Ovary (tissue), 7 donors: ENCODE measurements at regions not wholly inside any gene's neighbourhood (a gene's known extent, or its start where the extent isn't known, plus 50 kb on each side); places are given as distances from the start of the nearest gene placed in this dataset.

Experiments used
- DNase-seq, 5 donors: peaks; one replicate each; pipeline ENCODE4 v3.0.0-alpha.2; 2019 to 2020
- H3K27ac ChIP-seq, 2 donors: fragments of 200-600 bp; one replicate each; pipeline versions ENCODE4 v1.5.1 to v1.8.0; 2019 to 2022
- H3K27me3 ChIP-seq: fragments of 200-600 bp; one replicate; pipeline ENCODE4 v1.8.0; 2022
- H3K36me3 ChIP-seq: fragments of 200-600 bp; sonication (generic); one replicate; pipeline ENCODE4 v1.5.1; 2019
- H3K4me1 ChIP-seq: one replicate; pipeline ENCODE4 v1.8.1; 2013; ENCODE audit warnings: mild to moderate bottlenecking, moderate library complexity; ENCODE audit not compliant: insufficient read depth
- H3K4me3 ChIP-seq: fragments of 200-600 bp; sonication (generic); one replicate; pipeline ENCODE4 v1.5.1; 2017
- H3K9me3 ChIP-seq, 2 donors: fragments of 200-600 bp in 1 of 2; sonication (generic) in 1 of 2; one replicate each; pipeline versions ENCODE4 v1.5.1 to v1.8.1; 2013 to 2019; ENCODE audit warnings: mild to moderate bottlenecking in 1 of 2, moderate library complexity in 1 of 2
- EP300 ChIP-seq: sonication (generic); formaldehyde crosslinking; IDR thresholded peaks from one replicate; pipeline ENCODE4 v1.6.1; 2017; ENCODE audit warnings: antibody characterized with exemption
- POLR2A ChIP-seq: fragments of 450-650 bp; IDR thresholded peaks from one replicate; pipeline ENCODE4 v1.6.1; 2017; ENCODE audit warnings: antibody characterized with exemption, mild to moderate bottlenecking, moderate library complexity
- WGBS, 3 donors: extraction: QIAGEN DNeasy Blood & Tissue Kit in 1 of 3; methylation state at CpG; one replicate each; pipeline versions ENCODE4 v1.1.5 to v1.1.7; 2013 to 2017; 5-methylcytosine and 5-hydroxymethylcytosine counted together
- intact Hi-C, 4 donors: fragments of 100-400 bp; cut with DNase I; formaldehyde crosslinking; loops; one replicate each; pipeline versions ENCODE4 v1.11.0 to v1.15.1; 2022 to 2023
- TF ChIP-seq, protein P1 (sequence below), 3 donors: fragments of 450-650 bp in 2 of 3; fragments of 200-600 bp in 1 of 3; IDR thresholded peaks; one replicate each; pipeline versions ENCODE4 v1.5.1 to v1.8.0; 2016 to 2022; ENCODE audit warnings: antibody characterized with exemption in 3 of 3, mild to moderate bottlenecking in 1 of 3
- donor health status: DM: no; HTN: no; CAD: no; lungs with moderate emphysema.
- donor health status: DM: no; HTN: no; CAD: no.
- donor health status: Bipolar disorder and iron deficiency.
- donor health status: DM: no; HTN: no; CAD: no.
- donor health status: DM: yes; HTN: yes; CAD: no.

DNA sequence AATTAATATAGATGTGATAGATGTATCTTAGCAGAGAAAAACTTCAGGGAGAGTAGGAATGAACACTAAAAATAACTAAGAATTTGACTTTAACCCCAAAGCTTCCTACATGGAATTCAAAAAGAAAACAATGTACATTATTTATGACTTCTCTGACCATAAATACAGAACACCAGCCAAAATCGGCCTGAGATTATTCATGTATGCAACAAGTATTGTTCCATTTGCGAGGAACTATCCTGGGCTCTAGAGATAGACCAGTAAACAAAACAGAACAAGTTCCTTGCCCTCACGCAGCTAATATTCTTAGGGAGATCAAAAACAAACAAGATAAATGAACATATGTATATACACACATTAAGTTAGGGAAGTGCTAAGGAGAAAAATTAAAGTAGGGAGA lies 432.3 kb upstream of the SOX5 start:
- Histone ChIP-seq H3K4me3 (no peak overlapping the region), H3K36me3 (no peaks in the 10 kb centered on the region), H3K9me3 (no peaks in the 10 kb centered on the region), H3K27ac (no peak overlapping the region), H3K4me1 (no peaks in the 10 kb centered on the region), H3K27me3 (no peaks in the 10 kb centered on the region)
- DNase-seq = no peak
- 28 to 38% (median 30%) methylated on average over 3 of the region's 3 CpGs for WGBS, 3 donors
- no peak for TF ChIP-seq POLR2A
- TF ChIP-seq EP300 = no peak
- TF ChIP-seq, protein P1, sequence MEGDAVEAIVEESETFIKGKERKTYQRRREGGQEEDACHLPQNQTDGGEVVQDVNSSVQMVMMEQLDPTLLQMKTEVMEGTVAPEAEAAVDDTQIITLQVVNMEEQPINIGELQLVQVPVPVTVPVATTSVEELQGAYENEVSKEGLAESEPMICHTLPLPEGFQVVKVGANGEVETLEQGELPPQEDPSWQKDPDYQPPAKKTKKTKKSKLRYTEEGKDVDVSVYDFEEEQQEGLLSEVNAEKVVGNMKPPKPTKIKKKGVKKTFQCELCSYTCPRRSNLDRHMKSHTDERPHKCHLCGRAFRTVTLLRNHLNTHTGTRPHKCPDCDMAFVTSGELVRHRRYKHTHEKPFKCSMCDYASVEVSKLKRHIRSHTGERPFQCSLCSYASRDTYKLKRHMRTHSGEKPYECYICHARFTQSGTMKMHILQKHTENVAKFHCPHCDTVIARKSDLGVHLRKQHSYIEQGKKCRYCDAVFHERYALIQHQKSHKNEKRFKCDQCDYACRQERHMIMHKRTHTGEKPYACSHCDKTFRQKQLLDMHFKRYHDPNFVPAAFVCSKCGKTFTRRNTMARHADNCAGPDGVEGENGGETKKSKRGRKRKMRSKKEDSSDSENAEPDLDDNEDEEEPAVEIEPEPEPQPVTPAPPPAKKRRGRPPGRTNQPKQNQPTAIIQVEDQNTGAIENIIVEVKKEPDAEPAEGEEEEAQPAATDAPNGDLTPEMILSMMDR (IDR thresholded peaks at IDR 0.05) = no peak
- intact Hi-C loops = no loop called here

DNA sequence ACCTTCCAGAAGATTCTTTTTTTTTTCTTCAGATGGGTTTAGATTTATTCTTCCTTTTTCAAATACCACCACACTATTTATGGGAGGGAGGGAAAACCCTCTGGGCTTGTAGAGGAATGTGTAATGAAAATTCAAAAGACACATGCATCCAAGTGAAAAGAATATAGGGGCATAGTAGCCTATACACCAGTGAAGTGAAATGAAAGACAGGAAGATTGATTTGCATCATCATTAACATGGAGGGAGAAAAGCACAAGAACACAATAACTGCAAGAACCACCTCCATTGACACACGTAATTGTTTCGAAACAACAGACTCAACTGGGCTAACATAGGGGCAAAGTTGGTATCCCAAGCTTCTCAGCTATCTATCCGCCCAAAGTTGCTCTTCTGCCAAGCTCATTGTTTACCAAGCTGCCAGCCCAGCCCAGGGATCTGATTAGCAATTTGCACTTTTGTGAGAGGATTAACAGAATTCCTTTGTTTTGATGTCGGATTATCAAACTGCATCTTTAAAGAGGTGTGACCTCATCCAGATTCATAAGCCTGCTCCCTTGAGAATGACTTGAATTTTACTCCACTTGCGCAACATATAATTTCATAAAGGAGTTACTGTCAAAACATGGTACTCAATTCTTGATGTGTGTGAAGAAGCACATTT lies 430.5 kb upstream of the SOX5 start:
- DNase-seq = no peak
- Histone ChIP-seq H3K4me1 (no peaks in the 10 kb centered on the region), H3K27ac (no peak overlapping the region), H3K4me3 (no peak overlapping the region), H3K27me3 (no peaks in the 10 kb centered on the region), H3K9me3 (no peaks in the 10 kb centered on the region), H3K36me3 (no peaks in the 10 kb centered on the region)
- intact Hi-C loops = no loop called here
- TF ChIP-seq, protein P1 (IDR thresholded peaks at IDR 0.05) = no peak
- TF ChIP-seq EP300 (no peak), POLR2A (no peak)
- WGBS, 3 donors = 93 to 96% (median 96%) methylated on average over 5 of the region's 5 CpGs

DNA sequence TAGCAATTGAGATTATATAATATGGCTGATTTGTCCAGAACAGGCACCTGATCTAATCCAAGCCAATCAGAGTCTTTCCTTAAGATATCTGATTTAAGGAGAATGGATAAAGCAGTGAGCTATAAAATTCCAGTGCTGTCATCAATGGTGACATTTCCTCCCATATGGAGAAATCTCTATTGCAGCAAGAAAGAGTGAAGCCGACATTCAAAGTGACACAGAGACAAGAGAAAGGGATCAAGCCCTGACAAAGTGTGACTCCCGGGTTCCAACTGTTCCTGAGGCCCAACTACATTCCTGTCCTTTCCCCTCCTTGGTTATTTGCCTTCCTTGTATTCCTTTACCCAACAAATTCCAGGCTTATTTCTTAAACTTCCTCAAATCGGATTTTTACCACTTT lies 430.0 kb upstream of the SOX5 start:
- H3K9me3 ChIP-seq = no peaks in the 10 kb centered on the region
- no peaks in the 10 kb centered on the region for H3K27me3 ChIP-seq
- DNase-seq = no peak
- WGBS, 3 donors = 89 to 95% (median 89%) methylated on average over 3 of the region's 3 CpGs
- no peaks in the 10 kb centered on the region for H3K36me3 ChIP-seq
- intact Hi-C loops = no loop called here
- no peak overlapping the region for H3K27ac ChIP-seq
- H3K4me3 ChIP-seq = no peak overlapping the region
- TF ChIP-seq EP300 (no peak), POLR2A (no peak)
- TF ChIP-seq, protein P1 (IDR thresholded peaks at IDR 0.05) = no peak
- H3K4me1 ChIP-seq = no peaks in the 10 kb centered on the region

DNA sequence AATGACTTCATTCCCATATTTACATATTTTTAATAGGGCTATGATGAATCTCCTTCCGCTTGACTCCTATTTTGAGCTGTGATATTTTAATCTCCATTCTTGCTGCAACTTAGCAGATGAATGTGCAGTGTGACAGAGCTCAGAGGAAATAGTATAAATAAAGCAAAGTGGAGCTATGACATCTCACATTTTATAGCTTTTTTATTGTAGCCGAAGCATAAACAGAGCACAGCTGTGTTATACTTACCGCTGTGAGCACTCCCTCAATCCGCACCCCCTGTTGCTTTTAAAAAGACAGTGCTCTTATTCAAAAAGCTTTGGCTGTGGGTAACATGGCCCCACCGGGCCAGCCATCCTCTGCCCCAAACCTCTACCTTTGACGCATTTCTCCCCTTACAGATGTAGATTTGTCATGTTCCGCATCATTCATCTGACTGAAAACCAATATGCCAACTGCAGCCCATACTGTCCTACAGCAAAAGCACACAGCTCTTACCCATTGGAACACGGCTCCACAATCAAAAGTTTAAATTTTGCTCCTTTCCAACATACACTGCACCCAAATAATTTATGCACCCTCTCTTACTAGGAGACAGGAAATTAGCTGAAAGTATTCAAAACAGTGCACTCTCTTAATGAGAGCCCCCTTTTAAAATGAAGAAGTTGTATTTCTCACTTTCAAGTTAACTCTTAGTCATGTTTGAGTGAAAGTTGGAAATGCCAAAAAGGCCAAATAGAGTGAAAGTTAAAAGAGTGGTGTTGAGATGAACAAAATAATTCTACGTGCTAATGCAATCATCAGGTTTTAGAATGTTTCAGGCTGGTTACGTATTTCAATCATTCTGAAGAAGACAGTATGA lies 429.3 kb upstream of the SOX5 start:
- Histone ChIP-seq H3K9me3 (no peaks in the 10 kb centered on the region), H3K27ac (no peak overlapping the region), H3K36me3 (no peaks in the 10 kb centered on the region), H3K4me3 (no peak overlapping the region), H3K4me1 (no peaks in the 10 kb centered on the region), H3K27me3 (no peaks in the 10 kb centered on the region)
- no peak for TF ChIP-seq EP300
- TF ChIP-seq, protein P1 (IDR thresholded peaks at IDR 0.05) = no peak
- TF ChIP-seq POLR2A = no peak
- intact Hi-C loops = no loop called here
- DNase-seq = no peak
- 53 to 56% (median 55%) methylated on average over 10 of the region's 10 CpGs for WGBS, 3 donors
